ENCODE measurements at regions not wholly inside any gene's neighbourhood (a gene's known extent, or its start where the extent isn't known, plus 50 kb on each side); places are given as distances from the start of the nearest gene placed in this dataset.
"Not testable (repeated sequence)": the region's sequence is repeated elsewhere in the genome, so short reads cannot be mapped to it uniquely, and the experiment has no call there.

DNA sequence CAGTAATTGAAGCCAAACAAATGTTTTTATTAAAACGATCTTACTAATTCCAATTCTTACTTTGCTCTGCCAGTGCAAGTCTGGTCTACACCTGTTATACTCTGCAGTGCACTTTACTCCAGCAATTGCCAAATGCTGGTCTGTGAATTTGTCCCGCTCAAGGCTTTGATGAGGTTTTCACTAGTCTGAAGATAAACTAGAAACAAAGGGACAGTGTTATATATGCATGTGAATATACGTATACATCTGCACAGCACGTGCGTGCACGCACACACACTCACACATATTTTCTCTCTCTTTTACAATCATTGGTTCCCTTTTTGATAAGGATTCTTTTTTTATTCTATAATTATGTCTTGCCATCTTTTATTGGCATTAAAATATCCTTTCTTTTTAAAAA, 88.5 kb upstream of the LCORL start:
- TF ChIP-seq CTCF (IDR thresholded peaks at IDR 0.05; ENCODE audit: control extremely low read depth, extremely low read depth, low read depth, missing control alignments) = no peak
- ChIA-PET POLR2A (no interaction called here), CTCF (no interaction called here)
- no peak for DNase-seq (ENCODE audit: extremely low spot score)

GRCh38 chr4:18109676-18110075, 88.1 kb upstream of the LCORL start:
- no peak for DNase-seq (ENCODE audit: extremely low spot score)
- ChIA-PET CTCF (no interaction called here), POLR2A (no interaction called here)
- no peak for TF ChIP-seq CTCF (IDR thresholded peaks at IDR 0.05; ENCODE audit: control extremely low read depth, extremely low read depth, low read depth, missing control alignments)

- POLR2A ChIA-PET; DNase-seq (ENCODE audit: extremely low spot score); CTCF ChIA-PET: not testable (repeated sequence)
Observed at GRCh38 chr4:18107848-18108528, 86.4 kb upstream of the LCORL start.

- no peak for DNase-seq (ENCODE audit: extremely low spot score)
- CTCF ChIA-PET = no interaction called here
- no peak for TF ChIP-seq CTCF (IDR thresholded peaks at IDR 0.05; ENCODE audit: control extremely low read depth, extremely low read depth, low read depth, missing control alignments)
- POLR2A ChIA-PET = no interaction called here
Observed at GRCh38 chr4:18106620-18107019, 85.1 kb upstream of the LCORL start.

DNA sequence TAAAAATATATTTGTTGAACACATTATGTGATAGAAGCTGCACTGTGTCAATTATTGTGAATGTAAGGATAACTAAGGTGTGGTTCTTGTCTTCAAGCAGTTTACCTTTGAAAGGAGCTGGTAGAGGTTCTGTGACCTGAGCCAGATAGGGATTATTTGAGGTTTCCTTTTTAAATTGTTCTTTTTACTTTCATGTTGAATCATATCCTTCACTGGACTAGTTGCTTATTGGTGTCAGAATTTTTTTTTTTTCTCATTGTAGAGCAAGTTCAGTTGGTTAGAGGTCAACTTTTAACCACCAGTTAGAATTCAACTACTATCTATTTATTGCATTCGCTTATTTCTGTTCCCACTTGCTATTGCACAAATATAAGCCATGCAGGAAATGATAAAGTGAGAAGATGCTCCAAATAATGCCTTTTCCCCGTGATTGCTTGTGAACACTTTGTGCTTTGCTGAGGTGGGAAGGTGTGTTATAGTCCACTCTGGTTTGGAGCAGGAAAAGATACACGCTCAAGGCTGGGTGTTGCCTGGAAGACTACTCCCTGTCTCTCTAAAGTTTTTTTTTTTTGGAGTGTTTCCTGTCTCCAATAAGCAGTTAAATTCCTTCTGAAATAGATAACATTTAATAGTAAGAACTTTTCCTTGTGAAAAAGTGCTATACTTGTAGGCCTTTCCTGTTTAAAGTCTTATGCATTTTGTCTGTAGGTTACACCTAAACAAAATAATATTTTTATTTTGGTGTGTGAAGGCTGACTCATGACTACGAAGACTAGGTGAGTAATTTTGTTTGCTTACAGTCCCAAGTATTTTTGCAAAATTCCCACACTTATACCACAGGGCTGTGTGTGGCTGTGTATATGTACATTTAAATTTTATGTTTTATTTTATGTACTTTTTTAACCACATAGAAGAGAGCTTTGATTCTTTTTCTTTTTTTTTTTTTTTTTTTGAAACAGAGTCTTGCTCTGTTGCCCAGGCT, 83.8 kb upstream of the LCORL start:
- TF ChIP-seq CTCF (IDR thresholded peaks at IDR 0.05; ENCODE audit: control extremely low read depth, extremely low read depth, low read depth, missing control alignments) = no peak
- CTCF ChIA-PET = interaction anchor here (1.1 to 2.0 kb wide), 2 partner anchors 12 kb away, joined by 3 to 5 read pairs; no protein-coding TSS in a partner anchor
- POLR2A ChIA-PET = no interaction called here

GRCh38 chr4:18103876-18104605, 82.5 kb upstream of the LCORL start:
- no peak for DNase-seq (ENCODE audit: extremely low spot score)
- CTCF ChIA-PET = interaction anchor here (0.9 to 2.0 kb wide), 7 partner anchors 8 to 192 kb away, joined by 3 to 5 read pairs (median 3); no protein-coding TSS in a partner anchor
- no peak for TF ChIP-seq CTCF (IDR thresholded peaks at IDR 0.05; ENCODE audit: control extremely low read depth, extremely low read depth, low read depth, missing control alignments)
- POLR2A ChIA-PET = no interaction called here

More for the DNA sequence above, 83.8 kb upstream of the LCORL start:
- DNase-seq (ENCODE audit: extremely low spot score) = peak; percentile 11

Measured in GM10248 (cell line).